Myocyte (in vitro differentiated cells): ENCODE measurements at regions not wholly inside any gene's neighbourhood (a gene's known extent, or its start where the extent isn't known, plus 50 kb on each side); places are given as distances from the start of the nearest gene placed in this dataset.

Source experiments
- DNase-seq: peaks from one replicate; pipeline ENCODE4 v3.0.0-alpha.2; 2012; ENCODE audit warnings: low read depth

DNA sequence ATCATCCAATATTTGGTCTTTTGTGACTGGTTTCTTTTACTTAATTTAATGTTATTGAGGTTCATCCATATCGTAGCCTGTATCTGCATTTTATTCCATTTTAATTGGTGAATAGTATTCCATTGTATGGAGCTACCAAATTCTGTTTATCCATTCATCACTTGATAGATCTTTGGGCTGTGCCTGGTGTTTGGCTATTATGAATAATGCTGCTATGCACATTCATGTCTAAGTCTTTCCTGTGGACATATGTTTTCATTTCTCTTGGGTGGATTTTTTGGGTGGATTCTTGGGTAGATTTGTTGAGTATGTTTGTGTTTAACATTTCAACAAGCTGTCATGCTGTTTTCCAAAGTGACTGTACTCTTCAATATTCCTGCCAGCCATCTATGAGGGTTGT, 52.5 kb upstream of the NEDD4L start:
- no peak for DNase-seq

DNA sequence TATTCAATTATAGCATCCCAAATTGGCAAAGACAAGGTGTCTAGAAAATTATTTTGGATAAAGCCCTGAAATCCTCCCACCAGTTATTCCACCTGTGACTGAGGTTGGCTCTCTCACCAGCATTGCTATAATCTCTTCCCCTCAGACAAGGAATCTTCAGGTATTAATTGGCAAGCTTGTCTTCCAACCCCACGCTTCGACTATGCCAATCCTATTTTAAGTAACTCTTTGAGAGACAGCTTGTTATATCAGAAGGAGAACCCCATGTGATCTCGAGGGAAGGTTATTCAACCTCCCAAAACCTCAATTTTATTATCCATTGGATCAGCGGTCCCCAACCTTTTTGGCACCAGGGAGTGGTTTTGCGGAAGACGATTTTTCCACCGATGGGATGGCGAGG, 54.5 kb upstream of the NEDD4L start:
- no peak for DNase-seq

DNA sequence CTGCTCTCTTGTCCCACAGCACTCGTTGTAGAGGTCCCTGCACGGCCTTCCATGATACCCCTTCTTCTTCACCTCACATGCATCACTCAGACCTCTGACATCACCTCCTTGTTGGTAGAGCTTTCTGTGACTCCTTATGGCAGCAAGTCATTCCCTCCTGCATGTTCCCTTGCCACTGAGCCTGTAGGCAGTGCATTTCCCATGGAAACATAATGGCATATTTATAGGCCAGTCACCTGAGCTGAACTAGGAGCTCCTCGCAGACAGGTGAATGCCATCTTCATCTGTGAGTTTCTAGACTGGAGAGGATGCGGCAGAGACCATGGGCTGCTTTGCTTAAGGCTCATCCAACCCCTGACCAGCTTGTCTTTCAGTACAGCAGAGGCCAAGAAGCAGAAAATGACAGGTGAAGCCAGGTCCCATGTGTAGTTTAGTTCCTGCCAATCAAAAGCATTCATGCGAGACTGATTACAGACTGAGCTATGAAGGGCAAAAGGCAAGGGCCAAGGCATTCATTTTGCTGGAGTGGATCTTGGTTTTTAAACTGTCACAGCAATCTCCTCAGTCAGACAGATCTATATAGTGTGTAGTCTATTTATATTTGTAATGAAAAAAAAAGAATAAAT, 59.4 kb upstream of the NEDD4L start:
- DNase-seq = no peak

DNA sequence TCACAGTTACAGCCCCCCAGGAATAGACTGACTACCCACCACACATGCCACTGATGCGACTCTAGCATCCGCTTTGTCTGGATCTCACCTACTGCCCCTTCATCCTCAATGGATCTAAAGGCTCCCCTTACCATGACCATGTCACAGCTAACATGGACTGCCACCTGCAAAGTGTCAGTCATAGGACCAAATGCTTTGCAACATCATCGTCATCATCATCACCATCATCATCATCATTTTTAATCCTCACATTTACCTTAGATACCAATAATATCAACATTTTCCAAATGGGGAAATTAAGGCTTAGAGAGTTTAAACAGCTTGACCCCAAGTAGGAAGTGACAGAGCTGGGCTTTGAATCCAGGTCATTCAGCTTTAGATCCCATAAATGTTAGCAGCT, 60.1 kb upstream of the NEDD4L start:
- no peak for DNase-seq

DNA sequence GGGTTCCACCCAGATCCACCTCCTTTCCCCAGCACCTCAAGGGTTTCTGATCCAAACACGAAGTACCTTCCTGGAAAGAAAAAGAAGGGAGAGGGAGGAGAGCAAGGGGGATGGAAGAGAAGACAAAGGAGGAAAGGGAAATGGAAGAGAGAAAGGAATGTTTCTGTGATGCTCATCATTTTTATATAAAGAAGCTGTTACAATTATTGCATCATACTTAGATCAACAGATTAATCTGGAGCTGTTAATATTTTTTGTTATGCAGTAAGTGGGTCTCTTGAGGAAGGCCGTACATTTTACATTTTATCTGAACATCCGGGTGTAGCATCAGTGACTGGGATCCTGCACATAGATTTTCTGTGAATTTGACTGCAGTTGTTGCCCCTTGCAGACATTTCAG, 60.6 kb upstream of the NEDD4L start:
- DNase-seq = no peak

DNA sequence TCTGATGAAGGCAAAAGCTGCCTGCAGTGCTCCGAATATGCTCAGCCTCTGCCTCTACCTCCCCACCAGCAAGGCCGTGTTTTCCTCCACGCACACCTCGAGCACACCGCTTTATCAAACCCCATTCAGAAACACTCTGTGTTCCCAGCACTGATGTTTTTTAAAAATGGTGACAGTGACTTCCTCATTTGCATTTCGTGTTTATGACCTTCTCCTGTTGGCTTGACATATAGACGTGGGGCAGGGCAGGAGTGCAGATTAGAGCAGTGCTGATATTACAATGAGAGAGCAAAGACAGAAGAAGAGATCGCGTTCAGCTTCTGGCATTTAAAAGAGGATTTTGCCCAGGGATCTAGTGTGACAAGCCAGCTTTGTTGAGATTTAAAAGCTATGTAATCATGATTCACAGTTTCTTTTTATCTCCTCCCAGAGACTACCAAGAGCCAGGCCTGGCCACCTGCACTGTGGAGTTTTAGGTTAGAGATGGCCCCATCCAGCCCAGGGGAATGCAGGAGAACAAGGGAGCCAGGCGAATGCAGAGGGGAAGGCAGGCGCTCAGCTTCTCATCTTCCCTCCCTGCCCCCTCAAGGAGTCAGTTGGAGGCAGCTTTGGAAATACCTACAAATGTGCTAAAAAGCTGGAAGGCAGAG, 61.5 kb upstream of the NEDD4L start:
- DNase-seq = no peak

DNA sequence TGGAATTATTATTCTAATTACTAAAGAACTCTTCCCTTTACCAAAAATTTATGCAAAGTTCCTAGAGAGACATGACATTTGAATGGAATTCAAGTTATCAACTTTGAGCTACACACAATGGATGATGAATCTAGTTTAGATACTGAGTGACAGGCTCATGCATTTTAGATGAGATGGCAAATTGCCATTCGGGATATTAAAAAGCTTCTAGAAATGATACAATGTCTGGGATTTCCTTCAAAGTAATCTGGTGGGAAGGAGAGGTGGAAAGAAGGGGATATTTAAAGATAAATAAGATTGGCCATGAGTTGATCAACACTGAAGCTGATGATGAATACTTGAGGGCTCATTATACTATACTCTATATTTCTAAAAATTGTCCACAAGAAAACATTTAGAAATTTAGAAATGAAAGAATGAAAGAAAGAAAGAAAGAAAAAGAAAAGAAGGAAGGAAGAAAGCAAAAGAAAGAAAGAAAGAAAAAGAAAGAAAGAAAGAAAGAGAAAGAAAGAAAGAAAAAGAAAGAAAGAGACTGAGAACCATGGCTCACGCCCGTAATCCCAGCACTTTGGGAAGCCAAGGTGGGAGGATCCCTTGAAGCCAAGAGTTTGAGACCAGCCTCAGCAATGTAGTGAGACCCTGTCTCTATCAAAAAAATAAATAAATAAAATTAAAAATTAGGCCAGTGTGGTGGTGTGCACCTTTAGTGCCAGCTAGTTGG, 62.6 kb upstream of the NEDD4L start:
- DNase-seq = no peak

DNA sequence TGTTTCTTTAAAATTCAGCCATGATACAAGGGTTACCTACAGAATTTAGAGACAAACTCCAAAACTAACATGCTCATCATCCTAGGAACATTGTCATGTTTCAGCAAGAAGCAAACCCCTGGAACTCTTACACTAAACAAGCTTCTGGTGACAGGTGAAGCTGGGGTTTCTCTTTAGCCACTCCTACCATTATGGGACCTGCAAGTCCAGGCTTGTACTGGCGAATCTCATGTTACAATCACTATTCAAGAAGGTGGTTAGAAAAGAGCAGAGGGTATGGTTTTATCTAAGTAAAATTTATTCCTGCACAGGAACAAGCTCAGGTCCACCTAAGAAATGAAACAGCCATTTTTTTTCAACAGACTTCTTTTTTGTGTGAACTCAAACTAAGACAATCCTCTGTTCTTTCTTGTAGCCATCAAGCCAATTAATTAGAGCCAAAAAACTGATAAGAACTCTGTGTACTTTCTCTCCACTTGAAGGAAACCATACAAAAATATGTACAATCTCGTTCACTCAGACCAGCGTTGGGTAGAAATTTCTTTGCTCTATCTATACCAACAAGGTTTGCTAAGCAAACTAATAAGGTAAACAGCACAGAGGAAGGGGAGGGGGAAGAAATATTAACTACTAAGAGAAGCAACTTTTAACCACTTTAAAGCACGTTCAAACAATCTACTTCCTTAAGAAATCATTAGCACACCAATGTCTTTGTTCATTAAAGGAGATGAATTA, 63.3 kb upstream of the NEDD4L start:
- DNase-seq = peak; percentile 32

DNA sequence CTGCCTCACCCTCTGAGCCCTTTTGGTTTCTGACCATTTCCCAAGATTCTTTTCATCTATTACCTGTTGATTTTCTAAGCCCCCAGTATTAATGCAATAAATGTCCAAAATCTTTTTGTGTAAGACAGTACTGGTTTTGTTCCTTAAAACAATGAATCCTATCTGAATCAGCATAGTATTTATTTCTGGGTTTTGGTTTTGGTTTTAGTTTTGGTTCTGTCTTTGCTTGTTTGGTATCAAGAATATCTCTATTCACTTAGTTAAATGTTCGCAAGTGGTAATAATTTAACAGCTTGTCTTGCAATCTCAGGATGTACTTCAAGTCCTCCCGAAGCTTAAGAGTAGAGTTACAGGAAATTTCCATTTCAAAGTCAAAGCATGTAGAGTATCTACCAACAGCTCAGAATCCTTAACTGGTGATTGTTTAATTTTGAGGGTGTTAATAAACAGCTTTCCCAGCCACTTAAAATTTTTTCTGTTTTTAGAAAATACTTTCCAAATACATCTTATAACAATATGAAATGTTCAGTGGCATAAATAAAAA, 67.7 kb upstream of the NEDD4L start:
- no peak for DNase-seq

DNA sequence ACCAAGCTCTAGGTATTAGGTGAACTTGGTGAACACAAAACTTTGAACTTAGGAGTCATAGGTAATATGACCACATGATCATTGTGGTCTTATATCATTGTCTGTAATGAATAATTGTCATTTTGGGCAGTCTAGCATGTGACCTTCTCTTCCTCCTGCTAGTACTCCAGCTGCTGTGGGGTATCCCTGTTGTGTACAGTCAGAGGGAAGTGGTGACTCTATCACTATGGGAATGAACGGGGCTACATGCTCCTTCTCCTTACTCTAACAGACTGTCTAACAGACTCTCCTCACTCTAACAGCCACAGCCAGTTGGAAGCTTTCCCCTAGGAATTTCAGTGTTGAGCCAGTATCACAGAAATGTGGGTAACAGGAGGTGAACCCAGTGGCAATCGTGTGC, 68.2 kb upstream of the NEDD4L start:
- peak; percentile 45 for DNase-seq

DNA sequence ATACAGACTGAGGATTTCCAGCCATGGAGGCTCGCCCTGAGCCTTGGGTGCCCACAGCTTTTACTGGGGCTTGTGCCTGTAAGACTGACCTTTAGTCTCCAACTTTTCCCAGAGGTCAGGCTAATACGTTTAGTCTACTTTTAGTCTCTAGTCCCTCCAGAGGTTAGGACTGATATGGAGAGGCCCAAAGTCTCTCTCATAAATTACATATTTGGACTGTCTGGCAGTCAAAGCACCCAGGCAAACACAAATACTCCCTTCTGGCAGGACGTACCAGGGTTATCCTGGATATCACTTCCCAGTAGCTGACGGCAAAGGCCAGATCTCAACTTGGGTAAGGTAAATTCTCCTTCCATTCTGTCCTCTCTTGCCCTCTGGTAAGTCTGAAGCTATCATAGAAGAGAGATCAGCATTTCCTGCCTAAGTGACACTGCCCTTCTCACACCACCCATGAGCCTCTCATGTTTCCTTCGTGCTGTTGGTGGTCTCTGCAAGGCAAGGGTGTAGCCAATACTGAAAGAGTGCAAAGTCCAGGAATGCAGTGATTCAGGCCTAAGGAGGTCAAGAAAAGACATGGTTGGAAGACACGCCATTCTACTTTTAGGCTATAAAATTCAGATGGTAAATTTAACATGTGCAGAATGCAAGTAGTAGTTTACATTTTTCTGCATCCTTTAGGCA, 69.3 kb upstream of the NEDD4L start:
- DNase-seq = no peak

DNA sequence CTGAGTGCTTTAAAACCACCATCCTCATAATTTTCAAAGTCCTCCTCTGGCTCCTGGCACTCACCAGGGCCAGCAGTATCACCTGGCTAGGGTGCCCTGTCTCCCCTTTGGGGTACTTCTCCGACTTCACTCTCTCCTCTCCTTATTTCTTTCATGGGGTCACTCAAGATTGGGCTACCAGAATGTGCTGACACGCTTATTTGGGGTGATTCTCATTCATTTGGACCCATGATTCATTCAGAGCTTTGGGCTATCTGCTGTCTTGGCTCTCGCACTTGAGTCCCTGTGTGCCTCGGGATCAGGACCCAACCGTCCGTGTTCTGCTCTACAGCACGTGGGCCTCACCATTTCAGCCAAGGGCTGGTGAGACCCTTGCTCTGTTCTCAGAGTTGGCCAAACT, 70.1 kb upstream of the NEDD4L start:
- DNase-seq = no peak

DNA sequence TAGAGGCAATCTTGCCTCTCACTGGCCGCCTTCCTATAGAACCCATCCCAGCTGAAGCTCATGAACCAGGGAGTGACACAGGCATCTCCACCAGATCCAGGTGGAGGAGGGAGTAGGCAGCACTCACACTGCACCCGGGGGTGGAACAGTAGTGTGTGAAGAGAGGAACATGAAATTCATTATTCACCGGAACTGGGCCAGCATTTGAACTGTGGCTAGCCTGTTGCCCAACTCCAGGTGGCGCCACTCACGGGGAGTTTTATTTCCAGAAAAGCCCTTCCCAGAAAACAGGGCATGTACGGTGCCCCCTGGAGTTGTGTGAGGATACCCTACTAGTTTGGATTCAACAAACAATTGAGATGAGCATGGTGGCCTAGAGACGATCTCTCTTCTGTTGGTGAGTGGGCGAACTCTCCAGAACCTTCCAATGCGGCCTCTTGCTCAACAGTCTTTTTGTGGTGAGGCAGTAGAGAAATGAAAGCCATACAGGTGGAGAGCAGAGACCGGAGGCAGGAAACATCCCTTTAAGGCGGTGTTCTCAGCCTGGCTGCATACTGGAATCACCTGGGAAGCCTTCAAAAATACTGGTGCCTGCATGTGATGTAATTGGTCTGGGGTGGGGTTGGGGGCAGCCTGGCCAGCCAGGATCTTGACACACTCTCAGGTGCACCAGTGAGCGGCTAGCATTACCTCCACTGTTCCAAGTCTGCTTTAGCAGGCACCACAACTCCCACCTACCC, 73.5 kb upstream of the NEDD4L start:
- no peak for DNase-seq

DNA sequence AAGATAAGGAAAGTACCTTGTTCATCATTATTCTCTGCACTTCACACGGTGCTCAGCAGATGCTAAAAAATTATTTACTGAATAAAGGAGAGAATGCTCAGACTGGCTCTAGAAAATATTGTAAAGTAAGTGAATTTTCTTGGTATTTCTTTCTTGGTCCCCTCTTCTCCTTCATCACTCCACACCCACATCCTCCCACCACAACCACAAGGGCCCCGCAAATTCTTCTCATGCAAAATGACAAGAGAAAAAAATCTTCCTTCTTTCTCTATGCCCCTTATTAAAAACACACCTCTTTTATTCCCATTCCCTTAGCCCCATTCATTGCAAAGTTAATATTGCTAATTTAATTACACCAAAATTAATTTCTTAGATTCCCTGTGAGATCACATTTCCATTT, 74.2 kb upstream of the NEDD4L start:
- no peak for DNase-seq

DNA sequence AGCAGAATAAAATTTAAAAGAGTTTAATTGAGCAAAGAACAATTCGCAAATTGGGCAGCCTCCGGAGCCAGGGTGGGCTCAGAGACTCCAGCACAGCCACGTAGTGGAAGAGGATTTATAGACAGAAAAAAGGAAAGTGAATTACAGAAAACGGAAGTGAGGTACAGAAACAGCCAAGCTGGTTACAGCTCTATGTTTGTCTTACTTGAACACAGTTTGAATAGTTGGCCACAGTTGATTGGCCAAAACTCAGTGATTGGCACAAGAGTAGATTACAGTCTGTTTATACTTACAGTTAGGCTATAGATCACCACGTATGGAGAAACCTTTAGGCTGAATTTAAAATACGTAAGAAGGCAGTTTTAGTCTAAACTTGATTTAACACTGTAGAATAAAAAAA, 78.8 kb upstream of the NEDD4L start:
- no peak for DNase-seq

DNA sequence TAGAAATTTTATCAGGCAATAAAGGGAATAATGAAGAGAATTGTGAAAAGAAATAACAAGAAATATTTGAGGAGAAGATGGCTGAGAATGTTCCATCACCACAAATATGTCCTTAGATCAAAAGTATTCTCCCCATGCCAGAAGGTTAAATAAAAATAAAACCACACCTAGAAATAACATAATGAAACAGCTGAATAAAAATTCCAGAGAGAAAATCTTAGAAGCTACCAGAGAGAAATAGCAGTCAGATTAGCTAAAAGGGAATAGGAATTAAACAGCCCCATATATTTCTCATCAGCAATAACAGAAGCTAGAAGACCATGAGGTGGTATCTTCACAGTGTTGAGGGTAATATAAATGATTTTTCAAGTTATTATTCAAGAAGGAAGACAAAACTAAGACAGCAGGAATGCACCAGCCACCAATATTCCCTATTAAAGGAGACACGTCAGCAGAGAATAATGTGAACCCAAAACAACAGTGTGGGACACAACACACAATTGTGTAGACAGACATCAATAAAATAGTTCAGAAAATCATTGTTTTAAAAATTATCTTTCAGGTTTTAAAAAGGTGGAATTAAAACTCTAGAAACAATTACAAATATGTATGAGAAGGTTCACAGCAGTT, 82.0 kb upstream of the NEDD4L start:
- DNase-seq = peak; percentile 78

DNA sequence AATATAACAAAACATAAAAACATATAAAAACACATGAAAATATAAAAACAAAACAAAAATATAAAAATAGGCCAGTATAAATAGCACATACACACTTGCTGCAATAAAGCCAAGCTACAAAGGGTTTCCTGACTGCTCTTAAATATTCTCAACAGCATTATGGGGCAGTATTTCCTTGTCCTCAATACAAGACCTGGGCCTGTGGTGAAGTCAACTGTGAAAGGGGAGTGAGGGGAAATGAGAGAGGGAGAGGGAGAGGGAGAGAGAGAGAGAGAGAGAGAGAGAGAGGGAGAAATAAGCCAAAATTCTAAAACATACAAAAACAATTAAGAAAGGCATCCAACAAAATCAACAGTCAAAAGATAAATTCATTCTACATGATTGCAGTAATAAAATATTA, 82.6 kb upstream of the NEDD4L start:
- peak; percentile 58 for DNase-seq

DNA sequence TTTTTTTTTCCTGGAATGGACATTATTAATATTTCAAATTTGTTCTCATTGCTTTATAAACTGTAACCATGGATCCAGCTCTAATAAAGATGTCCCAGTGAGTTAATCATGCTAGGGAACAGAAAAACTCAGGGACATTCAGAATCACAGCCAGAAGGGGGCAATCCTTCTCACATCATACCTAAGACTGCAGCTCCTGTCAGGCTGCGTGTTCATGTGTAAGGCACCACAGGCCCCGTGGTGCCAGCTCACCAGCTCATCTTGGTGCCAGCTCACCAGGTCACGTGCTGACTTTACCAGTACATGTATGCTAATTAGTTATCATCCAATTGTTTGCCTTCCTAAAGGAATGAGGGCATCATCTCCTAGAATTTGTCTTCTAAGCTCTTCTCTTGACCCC, 84.7 kb upstream of the NEDD4L start:
- peak; percentile 72 for DNase-seq

DNA sequence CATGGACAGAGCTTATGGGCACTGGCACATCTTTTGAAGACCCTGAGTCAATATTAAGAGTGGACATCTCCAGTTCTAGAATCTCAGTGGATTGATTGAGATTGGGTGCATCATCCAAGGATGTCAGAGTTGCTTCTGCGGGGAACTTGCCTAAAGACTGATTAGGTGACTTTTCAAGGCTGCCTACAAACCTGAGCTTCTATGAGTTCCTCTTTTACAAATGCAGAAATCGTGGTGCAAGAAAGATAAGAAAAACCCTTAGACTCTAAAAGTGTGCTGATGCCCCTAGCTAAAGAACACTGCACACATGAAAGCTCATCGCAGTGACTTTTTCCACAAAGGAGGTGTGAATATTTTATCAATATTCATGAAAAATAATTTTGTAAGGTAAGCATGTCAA, 86.8 kb upstream of the NEDD4L start:
- no peak for DNase-seq

DNA sequence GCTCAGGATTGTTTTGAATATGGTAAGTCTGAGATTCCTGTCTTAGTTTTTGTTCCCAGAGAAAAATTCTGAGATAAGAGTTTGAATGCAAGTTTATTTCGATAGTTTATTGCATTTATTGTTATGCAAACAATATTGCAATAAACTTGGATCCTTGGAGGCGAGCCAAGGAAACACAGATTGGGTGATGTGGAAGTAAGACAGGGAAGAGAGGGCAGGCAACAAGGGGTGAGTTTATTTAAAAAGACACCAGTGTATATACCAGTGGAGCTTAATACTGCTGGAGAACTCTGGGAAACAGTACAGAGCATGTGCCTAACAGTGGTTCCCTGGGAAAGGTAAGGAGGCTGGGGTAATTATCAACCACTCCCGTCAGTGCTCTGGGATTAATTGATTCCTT, 87.5 kb upstream of the NEDD4L start:
- no peak for DNase-seq
